ENCODE measurements at regions not wholly inside any gene's neighbourhood (a gene's known extent, or its start where the extent isn't known, plus 50 kb on each side); places are given as distances from the start of the nearest gene placed in this dataset.
"Not testable (repeated sequence)": the region's sequence is repeated elsewhere in the genome, so short reads cannot be mapped to it uniquely, and the experiment has no call there.

DNA sequence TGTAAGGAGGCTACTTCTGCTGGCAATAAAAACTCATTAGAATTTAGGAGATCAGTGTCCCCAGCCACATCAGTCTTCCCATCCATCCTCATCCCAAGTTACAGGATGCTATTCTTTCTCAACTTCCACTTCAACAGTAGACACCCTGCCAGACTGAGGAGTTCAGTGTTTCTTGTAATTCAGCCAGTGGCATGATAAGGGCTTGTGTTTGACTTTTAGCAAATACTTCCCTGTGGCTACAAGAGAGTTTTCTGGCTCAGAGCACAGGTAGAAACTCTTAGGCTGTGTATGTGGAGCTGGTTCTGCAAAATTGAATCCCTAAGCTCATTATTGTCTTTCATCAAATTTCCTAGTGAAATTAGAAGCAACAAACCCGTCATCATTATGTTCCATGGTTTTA is 401.8 kb upstream of the NDN start:
- H3K27me3 ChIP-seq (ENCODE audit: control insufficient read depth, insufficient read depth, low read length); H3K4me1 ChIP-seq (ENCODE audit: control insufficient read depth, insufficient read depth, low read length); H3K36me3 ChIP-seq (ENCODE audit: control insufficient read depth, insufficient read depth, low read length); H3K9me3 ChIP-seq (ENCODE audit: control insufficient read depth, insufficient read depth, low read length); H3K27ac ChIP-seq (ENCODE audit: low read depth, low read length); DNase-seq (ENCODE audit: low read depth in 4 of 6, low spot score in 6 of 6); H3K4me3 ChIP-seq (ENCODE audit: low read depth, low read length): not testable (repeated sequence)
- WGBS (ENCODE audit: insufficient coverage), result no CpG with 5 or more reads among the region's 1 CpG

DNA sequence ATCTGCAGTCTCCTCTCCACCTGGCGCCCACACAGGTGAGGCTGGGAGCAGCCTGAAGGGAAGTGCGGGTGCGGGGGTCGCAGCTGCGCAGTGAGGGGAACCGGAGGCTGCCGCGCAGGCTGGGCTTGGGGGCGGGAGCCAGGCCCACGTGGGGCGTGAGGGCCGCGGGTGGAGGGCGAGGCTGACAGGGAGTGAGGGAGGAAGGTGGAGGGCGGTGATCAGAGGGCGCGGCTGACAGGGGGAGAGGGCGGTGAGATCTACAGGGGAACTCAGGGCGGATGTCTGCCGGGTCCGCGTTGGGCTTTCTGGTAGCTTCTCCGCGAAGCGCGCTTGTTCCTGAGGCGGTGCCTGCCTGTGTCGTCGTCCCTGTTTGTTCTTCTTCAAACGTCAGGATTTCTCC is 414.4 kb upstream of the NDN start:
- not testable (repeated sequence) for H3K4me3 ChIP-seq (ENCODE audit: low read depth, low read length); H3K27me3 ChIP-seq (ENCODE audit: control insufficient read depth, insufficient read depth, low read length); H3K27ac ChIP-seq (ENCODE audit: low read depth, low read length); H3K36me3 ChIP-seq (ENCODE audit: control insufficient read depth, insufficient read depth, low read length); H3K4me1 ChIP-seq (ENCODE audit: control insufficient read depth, insufficient read depth, low read length); H3K9me3 ChIP-seq (ENCODE audit: control insufficient read depth, insufficient read depth, low read length)
- peak in 4 of 6 donors; percentile 0 to 46 (median 8) for DNase-seq (ENCODE audit: low read depth in 4 of 6, low spot score in 6 of 6)
- 7% methylated on average over 13 of the region's 30 CpGs for WGBS (ENCODE audit: insufficient coverage)

DNA sequence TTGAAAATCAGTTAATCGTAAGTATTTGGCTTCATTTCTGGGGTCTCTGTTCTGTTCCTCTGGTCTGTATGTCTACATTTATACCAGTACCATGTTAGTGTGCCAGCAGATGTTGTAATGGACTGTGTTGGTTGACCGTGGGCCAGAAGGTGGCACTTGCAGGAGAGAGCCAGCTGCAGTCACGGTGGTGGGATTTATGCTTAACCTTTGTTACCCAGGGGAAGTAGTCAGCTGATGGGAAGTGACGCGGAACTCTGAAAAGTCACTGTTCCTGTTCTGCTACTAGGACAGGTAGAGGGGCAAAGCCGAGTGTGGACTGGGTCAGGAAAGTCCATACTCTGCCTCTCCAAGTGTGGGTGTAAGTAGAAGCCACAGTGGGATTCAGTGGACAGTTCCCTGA is 420.4 kb upstream of the NDN start:
- not testable (repeated sequence) for H3K36me3 ChIP-seq (ENCODE audit: control insufficient read depth, insufficient read depth, low read length)
- 80% methylated on average over 4 of the region's 6 CpGs for WGBS (ENCODE audit: insufficient coverage)

GRCh38 chr15:24107948-24108347 is 420.8 kb upstream of the NDN start:
- not testable (repeated sequence) for H3K4me1 ChIP-seq (ENCODE audit: control insufficient read depth, insufficient read depth, low read length); H3K4me3 ChIP-seq (ENCODE audit: low read depth, low read length); DNase-seq (ENCODE audit: low read depth in 4 of 6, low spot score in 6 of 6); H3K27me3 ChIP-seq (ENCODE audit: control insufficient read depth, insufficient read depth, low read length); H3K9me3 ChIP-seq (ENCODE audit: control insufficient read depth, insufficient read depth, low read length); H3K27ac ChIP-seq (ENCODE audit: low read depth, low read length); H3K36me3 ChIP-seq (ENCODE audit: control insufficient read depth, insufficient read depth, low read length)
- WGBS (ENCODE audit: insufficient coverage), result 67% methylated on average over 1 of the region's 4 CpGs

More for the DNA sequence above, 420.4 kb upstream of the NDN start:
- not testable (repeated sequence) for DNase-seq (ENCODE audit: low read depth in 4 of 6, low spot score in 6 of 6); H3K4me3 ChIP-seq (ENCODE audit: low read depth, low read length); H3K9me3 ChIP-seq (ENCODE audit: control insufficient read depth, insufficient read depth, low read length); H3K27me3 ChIP-seq (ENCODE audit: control insufficient read depth, insufficient read depth, low read length); H3K4me1 ChIP-seq (ENCODE audit: control insufficient read depth, insufficient read depth, low read length); H3K27ac ChIP-seq (ENCODE audit: low read depth, low read length)

DNA sequence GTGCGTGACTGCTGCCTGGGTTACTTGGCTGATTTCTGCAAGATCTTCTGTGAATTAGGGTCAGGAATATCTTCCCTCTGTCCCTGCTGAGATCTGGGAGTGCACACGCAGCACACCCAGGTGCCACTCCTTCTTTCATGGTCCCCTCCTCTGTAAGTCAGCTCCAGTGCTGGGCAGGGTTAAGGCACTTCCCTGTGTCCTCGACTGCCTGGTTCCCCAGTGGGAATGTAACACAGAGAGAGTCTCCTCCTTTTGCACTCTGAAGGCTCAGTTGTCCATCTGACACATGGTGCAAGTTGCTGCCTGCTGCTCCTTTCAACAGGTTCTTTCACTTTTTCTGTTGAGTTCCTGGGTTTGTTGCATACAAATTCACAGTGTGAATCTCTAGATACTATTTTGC is 421.2 kb upstream of the NDN start:
- not testable (repeated sequence) for DNase-seq (ENCODE audit: low read depth in 4 of 6, low spot score in 6 of 6); H3K4me3 ChIP-seq (ENCODE audit: low read depth, low read length); H3K27ac ChIP-seq (ENCODE audit: low read depth, low read length); H3K27me3 ChIP-seq (ENCODE audit: control insufficient read depth, insufficient read depth, low read length); H3K36me3 ChIP-seq (ENCODE audit: control insufficient read depth, insufficient read depth, low read length); H3K9me3 ChIP-seq (ENCODE audit: control insufficient read depth, insufficient read depth, low read length); H3K4me1 ChIP-seq (ENCODE audit: control insufficient read depth, insufficient read depth, low read length)
- WGBS (ENCODE audit: insufficient coverage), result 48% methylated on average over 2 of the region's 3 CpGs

DNA sequence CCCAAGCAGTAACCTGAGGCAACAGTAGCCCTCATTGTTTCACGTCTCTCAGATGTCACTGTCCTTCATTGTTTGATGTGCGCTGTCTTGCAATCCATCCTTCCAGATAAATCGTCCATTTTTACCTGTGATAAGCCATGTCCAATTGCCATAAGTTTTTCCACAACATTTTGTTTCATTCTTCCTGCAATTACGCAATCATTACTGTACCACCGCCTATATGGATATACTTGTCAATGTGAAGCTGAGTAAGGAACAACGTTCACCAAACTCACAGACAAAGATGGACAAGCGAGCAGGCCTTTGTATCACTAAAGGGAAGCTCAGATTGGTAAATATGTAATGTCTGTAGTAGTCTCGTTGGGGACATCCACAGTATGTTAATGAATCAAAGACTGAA is 452.5 kb upstream of the NDN start:
- not testable (repeated sequence) for H3K4me1 ChIP-seq (ENCODE audit: control insufficient read depth, insufficient read depth, low read length); H3K9me3 ChIP-seq (ENCODE audit: control insufficient read depth, insufficient read depth, low read length); DNase-seq (ENCODE audit: low read depth in 4 of 6, low spot score in 6 of 6); H3K27me3 ChIP-seq (ENCODE audit: control insufficient read depth, insufficient read depth, low read length); H3K27ac ChIP-seq (ENCODE audit: low read depth, low read length); H3K36me3 ChIP-seq (ENCODE audit: control insufficient read depth, insufficient read depth, low read length); H3K4me3 ChIP-seq (ENCODE audit: low read depth, low read length)
- 76% methylated on average over 2 of the region's 8 CpGs for WGBS (ENCODE audit: insufficient coverage)

- H3K27me3 ChIP-seq (ENCODE audit: control insufficient read depth, insufficient read depth, low read length); H3K4me1 ChIP-seq (ENCODE audit: control insufficient read depth, insufficient read depth, low read length): not testable (repeated sequence)
Measured at GRCh38 chr15:24145070-24145469, 458.0 kb upstream of the NDN start.

DNA sequence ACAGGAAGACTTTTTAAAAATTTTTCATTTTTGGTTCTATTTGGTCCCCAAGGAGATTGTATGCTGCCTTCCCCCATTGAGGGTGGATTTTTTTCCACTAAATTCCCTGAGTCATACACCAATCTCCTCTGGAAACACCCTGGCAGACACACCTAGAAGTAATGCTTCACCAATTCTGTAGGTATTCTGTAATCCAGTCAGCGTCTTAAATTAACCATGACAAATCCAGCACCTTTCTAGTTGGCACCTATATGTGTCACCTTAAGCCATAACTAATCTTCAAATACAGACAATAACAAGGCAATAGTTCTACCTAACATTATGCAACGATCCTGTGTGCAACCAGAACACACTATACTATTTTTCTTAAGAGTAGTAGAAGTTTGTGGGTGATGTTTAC is 459.1 kb upstream of the NDN start:
- no peak overlapping the region for H3K4me3 ChIP-seq (ENCODE audit: low read depth, low read length)
- H3K9me3 ChIP-seq (ENCODE audit: control insufficient read depth, insufficient read depth, low read length), result no peaks in the 10 kb centered on the region
- WGBS (ENCODE audit: insufficient coverage), result 83% methylated on average over 1 of the region's 2 CpGs
- no peak overlapping the region for H3K27ac ChIP-seq (ENCODE audit: low read depth, low read length)
- no peak for DNase-seq (ENCODE audit: low read depth in 4 of 6, low spot score in 6 of 6)
- no peaks in the 10 kb centered on the region for H3K36me3 ChIP-seq (ENCODE audit: control insufficient read depth, insufficient read depth, low read length)
- no peaks in the 10 kb centered on the region for H3K27me3 ChIP-seq (ENCODE audit: control insufficient read depth, insufficient read depth, low read length)
- no peaks in the 10 kb centered on the region for H3K4me1 ChIP-seq (ENCODE audit: control insufficient read depth, insufficient read depth, low read length)

More at GRCh38 chr15:24145070-24145469, 458.0 kb upstream of the NDN start:
- not testable (repeated sequence) for H3K9me3 ChIP-seq (ENCODE audit: control insufficient read depth, insufficient read depth, low read length); H3K4me3 ChIP-seq (ENCODE audit: low read depth, low read length); DNase-seq (ENCODE audit: low read depth in 4 of 6, low spot score in 6 of 6); H3K36me3 ChIP-seq (ENCODE audit: control insufficient read depth, insufficient read depth, low read length); H3K27ac ChIP-seq (ENCODE audit: low read depth, low read length)
- WGBS (ENCODE audit: insufficient coverage), result 94% methylated on average over 5 of the region's 8 CpGs

DNA sequence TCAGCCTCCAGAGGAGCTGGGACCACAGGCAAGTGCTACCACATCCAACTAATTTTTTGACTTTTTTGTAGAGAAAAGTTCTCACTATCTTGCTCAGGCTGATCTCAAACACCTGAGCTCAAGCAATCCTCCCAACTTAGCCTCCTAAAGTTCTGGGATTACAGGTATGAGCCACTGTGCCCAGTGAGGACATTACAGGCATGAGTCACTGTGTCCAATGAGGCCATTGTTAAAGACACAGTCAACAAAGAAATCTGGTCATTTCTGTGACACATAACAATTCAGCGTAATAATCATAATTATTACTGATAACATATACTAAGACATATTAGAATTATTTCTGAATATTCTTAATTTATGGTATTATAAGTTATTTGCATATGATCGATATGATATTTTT is 463.4 kb upstream of the NDN start:
- no CpG with 5 or more reads among the region's 2 CpGs for WGBS (ENCODE audit: insufficient coverage)

DNA sequence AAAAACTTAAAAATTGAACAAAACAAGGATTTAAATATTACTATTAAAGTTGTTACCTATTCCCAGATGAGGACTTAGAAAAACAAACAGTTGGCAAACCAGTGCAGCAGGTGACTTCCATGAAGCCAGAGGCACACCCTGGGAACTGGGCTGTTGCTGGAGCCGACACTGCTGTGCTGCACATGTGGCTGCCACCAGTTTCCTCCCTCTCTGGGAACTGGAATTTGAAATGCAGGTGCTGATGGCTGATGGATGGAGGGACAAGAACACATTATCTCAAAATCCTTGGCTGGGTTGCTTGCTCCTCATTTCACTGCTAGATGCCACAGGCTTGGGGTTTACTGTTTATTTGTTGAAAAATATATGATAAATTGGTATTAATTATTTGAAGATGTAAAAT is 471.2 kb upstream of the NDN start:
- not testable (repeated sequence) for H3K27me3 ChIP-seq (ENCODE audit: control insufficient read depth, insufficient read depth, low read length); DNase-seq (ENCODE audit: low read depth in 4 of 6, low spot score in 6 of 6)

More for the DNA sequence above, 463.4 kb upstream of the NDN start:
- H3K36me3 ChIP-seq (ENCODE audit: control insufficient read depth, insufficient read depth, low read length), result no peaks in the 10 kb centered on the region
- H3K4me1 ChIP-seq (ENCODE audit: control insufficient read depth, insufficient read depth, low read length), result no peaks in the 10 kb centered on the region
- DNase-seq (ENCODE audit: low read depth in 4 of 6, low spot score in 6 of 6), result no peak
- H3K27me3 ChIP-seq (ENCODE audit: control insufficient read depth, insufficient read depth, low read length), result no peaks in the 10 kb centered on the region
- no peak overlapping the region for H3K27ac ChIP-seq (ENCODE audit: low read depth, low read length)
- H3K4me3 ChIP-seq (ENCODE audit: low read depth, low read length), result no peak overlapping the region
- no peaks in the 10 kb centered on the region for H3K9me3 ChIP-seq (ENCODE audit: control insufficient read depth, insufficient read depth, low read length)

More for the DNA sequence above, 471.2 kb upstream of the NDN start:
- not testable (repeated sequence) for H3K9me3 ChIP-seq (ENCODE audit: control insufficient read depth, insufficient read depth, low read length); H3K27ac ChIP-seq (ENCODE audit: low read depth, low read length); H3K4me1 ChIP-seq (ENCODE audit: control insufficient read depth, insufficient read depth, low read length); H3K4me3 ChIP-seq (ENCODE audit: low read depth, low read length); H3K36me3 ChIP-seq (ENCODE audit: control insufficient read depth, insufficient read depth, low read length)
- no CpG with 5 or more reads among the region's 1 CpG for WGBS (ENCODE audit: insufficient coverage)

Data from spinal cord (tissue), 9 donors.